GM10266 (cell line): ENCODE measurements at regions not wholly inside any gene's neighbourhood (a gene's known extent, or its start where the extent isn't known, plus 50 kb on each side); places are given as distances from the start of the nearest gene placed in this dataset.
"Not testable (repeated sequence)": the region's sequence is repeated elsewhere in the genome, so short reads cannot be mapped to it uniquely, and the experiment has no call there.

Experiments used
- DNase-seq: peaks from one replicate; pipeline ENCODE4 v3.0.0; 2012; ENCODE audit errors: extremely low spot score
- CTCF ChIP-seq: IDR thresholded peaks from 2 replicates; pipeline ENCODE4 v1.5.1; 2012; ENCODE audit warnings: mild to moderate bottlenecking, low read depth; ENCODE audit not compliant: control insufficient read depth, insufficient read depth; ENCODE audit errors: missing control alignments

GRCh38 chr1:58238846-58239245 is 307.7 kb downstream of the OMA1 start:
- no peak for TF ChIP-seq CTCF
- no peak for DNase-seq

- TF ChIP-seq CTCF = no peak
- no peak for DNase-seq
Observed at GRCh38 chr1:58233729-58234128, 312.8 kb downstream of the OMA1 start.

- TF ChIP-seq CTCF = no peak
- no peak for DNase-seq
Observed at GRCh38 chr1:58231204-58231603, 315.3 kb downstream of the OMA1 start.

- DNase-seq = no peak
- no peak for TF ChIP-seq CTCF
Observed at GRCh38 chr1:58227604-58228003, 318.9 kb downstream of the OMA1 start.

GRCh38 chr1:58223522-58223921 is 323.0 kb downstream of the OMA1 start:
- TF ChIP-seq CTCF = no peak
- no peak for DNase-seq

GRCh38 chr1:58220836-58221472 is 325.6 kb downstream of the OMA1 start:
- TF ChIP-seq CTCF = no peak
- DNase-seq = no peak

- DNase-seq = not testable (repeated sequence)
Observed at GRCh38 chr1:58216169-58216568, 330.4 kb downstream of the OMA1 start.

GRCh38 chr1:58214674-58215073 is 331.9 kb downstream of the OMA1 start:
- no peak for DNase-seq
- TF ChIP-seq CTCF = no peak
